LoVo (cell line): ENCODE measurements at regions not wholly inside any gene's neighbourhood (a gene's known extent, or its start where the extent isn't known, plus 50 kb on each side); places are given as distances from the start of the nearest gene placed in this dataset.

ENCODE experiments used
- DNase-seq: peaks from one replicate; pipeline ENCODE4 v3.0.0-alpha.2; 2016; ENCODE audit warnings: low spot score

- no peak for DNase-seq
These were observed 53.8 kb upstream of the FBN2 start for GRCh38 chr5:128591598-128592455.

- no peak for DNase-seq
These were observed 58.0 kb upstream of the FBN2 start for GRCh38 chr5:128596071-128596470.

GRCh38 chr5:128597156-128597555, 59.1 kb upstream of the FBN2 start:
- DNase-seq, result no peak

DNA sequence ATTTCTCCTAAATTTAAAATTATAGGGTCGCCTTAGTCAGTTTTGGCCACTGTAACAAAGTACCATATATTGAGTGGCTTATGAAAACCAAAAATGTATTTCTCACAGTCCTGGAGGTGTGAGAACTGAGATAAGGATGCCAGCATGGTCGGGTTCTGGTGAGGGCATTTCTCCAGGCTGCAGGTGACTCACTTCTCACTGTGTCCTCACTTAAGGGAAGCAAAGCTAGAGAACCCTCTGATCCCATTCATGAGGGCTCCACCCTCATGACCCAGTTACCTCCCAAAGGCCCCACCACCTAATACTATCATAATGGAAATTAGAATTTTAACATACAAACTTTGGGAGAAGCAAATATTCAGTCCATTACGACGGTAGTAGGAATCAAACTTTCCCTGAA, 75.1 kb upstream of the FBN2 start:
- no peak for DNase-seq

GRCh38 chr5:128613766-128614165, 75.7 kb upstream of the FBN2 start:
- no peak for DNase-seq

DNA sequence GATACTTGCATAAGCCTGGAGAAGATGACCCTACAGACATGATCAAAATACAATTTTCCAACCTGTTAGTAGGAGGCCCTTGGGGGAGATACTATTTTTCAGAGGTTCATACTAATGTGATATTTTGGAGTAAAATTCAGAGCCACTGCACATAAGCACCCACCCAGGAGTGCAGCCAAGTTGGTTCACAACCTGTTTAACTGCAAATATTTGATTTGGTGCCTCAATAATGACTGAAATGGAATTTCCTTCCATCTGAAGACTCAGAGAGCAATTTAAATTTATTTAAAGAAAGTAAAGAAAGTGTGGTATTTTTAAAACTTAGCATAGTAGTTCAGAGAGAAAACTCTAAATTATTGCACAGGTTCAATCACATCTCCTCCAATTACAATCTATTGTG, 77.5 kb upstream of the FBN2 start:
- DNase-seq, result no peak

DNA sequence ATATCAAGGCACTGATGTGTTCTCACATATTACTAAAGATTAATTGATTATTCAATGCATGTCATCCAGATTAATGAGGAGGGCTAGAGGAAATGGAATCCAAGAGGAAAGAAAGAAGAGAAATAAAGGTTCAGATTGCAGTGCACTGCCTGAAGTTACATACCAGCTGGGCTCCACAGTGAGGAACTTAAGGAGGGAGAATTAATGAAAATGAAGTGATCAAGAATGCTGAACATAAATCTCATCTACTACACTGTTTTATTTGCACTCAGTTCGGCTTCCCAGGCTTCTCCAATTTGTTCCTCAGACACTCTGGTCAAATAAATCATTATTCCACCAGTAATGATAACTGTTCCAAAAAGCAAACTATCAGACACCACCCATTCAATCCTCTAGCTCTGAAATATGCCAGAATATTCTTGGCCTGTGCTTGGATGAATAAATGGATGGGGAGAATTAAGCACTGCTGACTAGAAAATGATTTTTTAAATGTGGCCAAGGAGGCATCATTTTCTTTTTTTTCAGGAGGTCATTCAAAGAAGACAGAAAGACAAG, 88.6 kb upstream of the FBN2 start:
- no peak for DNase-seq

- no peak for DNase-seq
These were observed 89.9 kb upstream of the FBN2 start for GRCh38 chr5:128627939-128628338.

DNA sequence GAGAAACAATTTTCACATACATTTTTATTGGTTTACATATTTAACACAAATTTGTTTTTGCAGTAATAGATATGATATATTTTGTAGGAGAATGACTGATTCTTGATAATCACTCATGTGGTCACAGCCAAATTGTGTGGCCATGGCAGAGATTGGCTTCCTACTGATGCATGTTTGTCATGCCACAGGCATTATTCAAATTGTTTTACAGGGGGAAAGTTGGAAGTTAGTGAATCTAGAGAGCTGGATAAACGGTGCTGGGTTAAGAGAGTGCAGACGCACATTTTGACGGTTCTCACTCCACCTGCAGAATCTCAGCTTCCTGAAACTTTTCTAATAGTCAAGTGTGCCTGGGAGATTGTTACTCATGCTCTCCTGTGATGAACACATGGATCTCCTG, 91.1 kb upstream of the FBN2 start:
- no peak for DNase-seq

DNA sequence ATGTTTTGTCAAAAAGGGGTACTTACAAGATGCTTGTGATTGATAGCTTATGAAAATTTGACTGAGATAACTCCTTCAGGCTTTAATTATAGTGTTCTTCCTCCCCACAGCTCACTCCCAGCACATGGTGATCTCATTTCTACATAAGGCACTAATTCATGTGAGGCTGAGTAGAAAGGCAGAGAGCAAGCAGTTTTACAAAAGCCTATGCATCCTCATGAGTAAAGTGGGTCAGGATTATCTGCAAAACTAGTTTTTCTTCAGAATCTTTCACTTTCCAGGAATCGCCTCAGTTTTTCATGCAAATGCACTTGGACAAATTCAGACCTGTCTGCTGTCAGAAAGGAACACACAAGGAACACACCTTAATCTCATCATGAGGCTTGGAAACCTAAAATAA, 92.1 kb upstream of the FBN2 start:
- DNase-seq, result no peak

- DNase-seq, result no peak
These were observed 93.7 kb upstream of the FBN2 start for GRCh38 chr5:128631771-128632170.

- DNase-seq, result no peak
These were observed 94.2 kb upstream of the FBN2 start for GRCh38 chr5:128632264-128632663.

DNA sequence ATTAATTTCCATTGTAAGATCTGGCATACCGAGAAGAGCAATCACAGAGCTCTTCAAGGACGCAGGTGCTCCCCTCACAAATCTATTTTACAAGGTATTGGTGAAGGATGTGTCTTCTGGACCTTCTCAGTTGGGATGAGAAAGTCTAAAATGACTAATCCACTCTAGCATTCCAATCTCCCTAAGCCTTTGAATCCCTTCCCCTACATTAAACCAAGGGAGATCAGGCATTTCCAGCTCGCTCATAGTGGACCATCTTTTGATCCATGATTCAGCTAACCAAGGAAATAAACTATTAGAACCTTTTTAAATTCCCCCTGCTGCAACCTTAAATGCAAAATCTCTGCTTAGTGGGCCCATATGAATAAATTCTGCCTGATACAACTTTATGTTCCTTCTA, 95.9 kb upstream of the FBN2 start:
- no peak for DNase-seq

DNA sequence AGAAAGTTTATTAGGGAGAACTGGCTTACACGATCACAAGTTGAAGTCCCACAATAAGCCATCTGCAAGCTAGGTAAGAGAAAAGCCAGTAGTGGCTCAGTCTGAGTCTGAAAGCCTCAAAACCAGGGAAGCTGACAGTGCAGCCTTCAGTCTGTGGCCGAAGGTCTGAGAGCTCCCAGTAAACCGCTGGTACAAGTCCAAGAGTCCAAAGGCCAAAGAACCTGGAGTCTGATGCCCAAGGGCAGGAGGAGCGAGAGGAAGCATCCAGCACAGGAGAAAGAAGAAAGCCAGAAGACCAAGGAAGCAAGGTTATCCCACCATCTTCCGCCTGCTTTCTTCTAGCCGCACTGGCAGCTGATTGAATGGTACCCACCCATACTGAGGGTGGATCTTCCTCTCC, 97.3 kb upstream of the FBN2 start:
- no peak for DNase-seq

GRCh38 chr5:128636361-128636760, 98.3 kb upstream of the FBN2 start:
- DNase-seq, result no peak

- no peak for DNase-seq
These were observed 99.0 kb upstream of the FBN2 start for GRCh38 chr5:128637031-128637430.

GRCh38 chr5:128641861-128642260, 103.8 kb upstream of the FBN2 start:
- no peak for DNase-seq

GRCh38 chr5:128644863-128645262, 106.8 kb upstream of the FBN2 start:
- no peak for DNase-seq

GRCh38 chr5:128645581-128645980, 107.5 kb upstream of the FBN2 start:
- DNase-seq, result no peak

GRCh38 chr5:128646176-128646575, 108.1 kb upstream of the FBN2 start:
- no peak for DNase-seq

- no peak for DNase-seq
These were observed 111.1 kb upstream of the FBN2 start for GRCh38 chr5:128649192-128649591.

- DNase-seq, result no peak
These were observed 125.0 kb upstream of the FBN2 start for GRCh38 chr5:128662997-128663396.

DNA sequence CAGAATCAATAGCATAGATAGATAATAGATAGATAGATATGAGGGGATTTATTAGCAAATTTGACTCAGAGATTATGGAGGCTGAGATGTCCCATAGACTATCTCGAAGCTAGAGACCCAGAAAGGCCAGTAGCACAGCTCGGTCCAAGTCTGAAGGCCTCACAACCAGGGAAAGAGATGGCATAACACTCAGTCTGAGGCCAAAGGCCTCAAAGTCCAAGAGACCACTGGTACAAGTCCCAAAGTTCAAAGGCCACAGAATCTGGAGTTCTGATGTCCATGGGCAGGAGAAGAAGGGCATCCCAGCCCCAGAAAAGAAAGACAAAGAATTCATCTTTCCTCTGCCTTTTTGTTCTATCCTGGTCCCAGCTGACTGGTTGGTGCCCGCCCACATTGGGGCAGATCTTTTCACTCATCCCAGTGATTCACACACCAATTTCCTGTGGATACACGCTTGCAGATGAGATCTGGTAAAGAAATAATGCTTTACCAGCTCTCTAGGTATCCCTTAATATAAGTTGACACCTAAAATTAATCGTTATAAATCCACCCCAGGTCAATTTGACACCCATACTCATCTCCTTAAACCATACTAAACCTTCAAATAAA, 127.8 kb upstream of the FBN2 start:
- no peak for DNase-seq

DNA sequence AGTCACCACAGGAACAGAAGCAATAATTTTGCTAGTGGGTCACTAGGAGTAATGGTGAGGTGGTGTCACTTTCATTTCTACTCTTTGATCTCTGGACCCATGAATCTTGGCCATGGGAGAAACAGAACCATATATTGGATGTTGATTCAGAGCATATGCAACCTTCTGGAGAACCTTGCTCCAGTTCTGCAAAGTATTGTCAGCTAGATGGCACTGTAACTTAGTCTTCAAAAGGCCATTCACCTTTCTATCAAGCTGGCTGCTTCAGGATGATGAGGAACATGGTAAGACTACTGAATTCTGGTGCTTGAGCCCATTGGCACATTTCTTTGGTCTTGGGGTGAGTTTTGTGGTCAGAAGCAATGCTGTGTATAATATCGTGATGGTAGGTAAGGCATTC, 129.1 kb upstream of the FBN2 start:
- no peak for DNase-seq
